ENCODE measurements at regions not wholly inside any gene's neighbourhood (a gene's known extent, or its start where the extent isn't known, plus 50 kb on each side); places are given as distances from the start of the nearest gene placed in this dataset.

- no peak for TF ChIP-seq CTCF (conservative IDR thresholded peaks at IDR 0.05; ENCODE audit: low read depth, low read length)
- no peak for TF ChIP-seq EZH2 (IDR thresholded peaks at IDR 0.05; ENCODE audit: borderline replicate concordance, low read depth, low read length, poor library complexity, severe bottlenecking)
- Histone ChIP-seq H3K9me3 (ENCODE audit: low read depth, low read length, poor library complexity, severe bottlenecking) (no peaks in the 10 kb centered on the region), H3K27me3 (replicated peaks; ENCODE audit: insufficient read depth, low read depth, low read length, poor library complexity) (no peaks in the 10 kb centered on the region), H3K36me3 (ENCODE audit: insufficient read depth, low read length, poor library complexity, severe bottlenecking) (no peaks in the 10 kb centered on the region), H3K4me3 (ENCODE audit: low read depth, low read length, poor library complexity, severe bottlenecking) (no peak overlapping the region), H3K4me1 (ENCODE audit: insufficient read depth, low read length, poor library complexity, severe bottlenecking) (no peaks in the 10 kb centered on the region), H3K27ac (ENCODE audit: low read depth, low read length, poor library complexity, severe bottlenecking) (no peak overlapping the region)
- ChIA-PET POLR2A (ENCODE audit: low non-redundant PET) (no interaction called here), CTCF (no interaction called here)
- BruUV-seq (replicated peaks): no TSS peak
- intact Hi-C loops (cut with micrococcal nuclease; ENCODE audit: unreplicated experiment): no loop called here
- DNase-seq (ENCODE audit: low spot score): no peak
These were observed 223.1 kb upstream of the CNTN6 start for GRCh38 chr3:869734-870133.

- ChIA-PET POLR2A (ENCODE audit: low non-redundant PET) (no interaction called here), CTCF (no interaction called here)
- TF ChIP-seq CTCF (conservative IDR thresholded peaks at IDR 0.05; ENCODE audit: low read depth, low read length) (no peak), EZH2 (IDR thresholded peaks at IDR 0.05; ENCODE audit: borderline replicate concordance, low read depth, low read length, poor library complexity, severe bottlenecking) (no peak)
- no peak for DNase-seq (ENCODE audit: low spot score)
- no TSS peak for BruUV-seq (replicated peaks)
- Histone ChIP-seq H3K9me3 (ENCODE audit: low read depth, low read length, poor library complexity, severe bottlenecking) (no peaks in the 10 kb centered on the region), H3K4me1 (ENCODE audit: insufficient read depth, low read length, poor library complexity, severe bottlenecking) (no peaks in the 10 kb centered on the region), H3K27me3 (replicated peaks; ENCODE audit: insufficient read depth, low read depth, low read length, poor library complexity) (no peaks in the 10 kb centered on the region), H3K27ac (ENCODE audit: low read depth, low read length, poor library complexity, severe bottlenecking) (no peak overlapping the region), H3K4me3 (ENCODE audit: low read depth, low read length, poor library complexity, severe bottlenecking) (no peak overlapping the region), H3K36me3 (ENCODE audit: insufficient read depth, low read length, poor library complexity, severe bottlenecking) (no peaks in the 10 kb centered on the region)
- intact Hi-C loops (cut with micrococcal nuclease; ENCODE audit: unreplicated experiment): no loop called here
These were observed 221.2 kb upstream of the CNTN6 start for GRCh38 chr3:871651-872050.

GRCh38 chr3:877001-877400 lies 215.8 kb upstream of the CNTN6 start:
- Histone ChIP-seq H3K27me3 (replicated peaks; ENCODE audit: insufficient read depth, low read depth, low read length, poor library complexity) (no peaks in the 10 kb centered on the region), H3K36me3 (ENCODE audit: insufficient read depth, low read length, poor library complexity, severe bottlenecking) (no peaks in the 10 kb centered on the region), H3K9me3 (ENCODE audit: low read depth, low read length, poor library complexity, severe bottlenecking) (no peaks in the 10 kb centered on the region), H3K27ac (ENCODE audit: low read depth, low read length, poor library complexity, severe bottlenecking) (no peak overlapping the region), H3K4me1 (ENCODE audit: insufficient read depth, low read length, poor library complexity, severe bottlenecking) (no peaks in the 10 kb centered on the region), H3K4me3 (ENCODE audit: low read depth, low read length, poor library complexity, severe bottlenecking) (no peak overlapping the region)
- intact Hi-C loops (cut with micrococcal nuclease; ENCODE audit: unreplicated experiment): no loop called here
- no peak for DNase-seq (ENCODE audit: low spot score)
- ChIA-PET CTCF (no interaction called here), POLR2A (ENCODE audit: low non-redundant PET) (no interaction called here)
- no peak for TF ChIP-seq EZH2 (IDR thresholded peaks at IDR 0.05; ENCODE audit: borderline replicate concordance, low read depth, low read length, poor library complexity, severe bottlenecking)
- TF ChIP-seq CTCF (conservative IDR thresholded peaks at IDR 0.05; ENCODE audit: low read depth, low read length): no peak
- BruUV-seq (replicated peaks): no TSS peak
